SIG-M5 treated with dmso at 0.1 percent for 504 hours (cell line): ENCODE measurements at regions not wholly inside any gene's neighbourhood (a gene's known extent, or its start where the extent isn't known, plus 50 kb on each side); places are given as distances from the start of the nearest gene placed in this dataset.
"Not testable (repeated sequence)": the region's sequence is repeated elsewhere in the genome, so short reads cannot be mapped to it uniquely, and the experiment has no call there.

Source experiments
- DNase-seq: peaks from one replicate; lab custom pipeline; 2025; ENCODE audit not compliant: unreplicated experiment; lab: John Stamatoyannopoulos, UW

DNA sequence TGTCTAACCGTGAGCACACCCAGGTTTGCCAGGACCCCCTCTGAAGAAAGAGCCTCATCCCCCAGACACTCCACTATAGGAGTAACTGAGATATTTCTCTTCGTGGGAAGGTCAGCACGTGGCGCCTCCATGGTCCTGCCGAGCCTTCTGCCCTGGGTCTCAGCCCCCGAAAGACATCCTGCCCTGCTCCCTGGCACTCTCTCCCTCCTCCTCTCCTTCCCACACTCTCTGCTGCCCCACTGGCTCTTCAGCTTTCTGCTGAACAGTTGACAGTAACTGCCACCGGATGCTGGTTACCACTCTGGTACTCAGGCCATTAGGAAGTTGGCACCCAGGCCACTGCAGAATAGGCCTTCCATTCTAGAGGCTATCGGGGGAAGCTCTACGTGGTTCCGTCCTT is 185.2 kb downstream of the UACA start:
- no peak for DNase-seq

DNA sequence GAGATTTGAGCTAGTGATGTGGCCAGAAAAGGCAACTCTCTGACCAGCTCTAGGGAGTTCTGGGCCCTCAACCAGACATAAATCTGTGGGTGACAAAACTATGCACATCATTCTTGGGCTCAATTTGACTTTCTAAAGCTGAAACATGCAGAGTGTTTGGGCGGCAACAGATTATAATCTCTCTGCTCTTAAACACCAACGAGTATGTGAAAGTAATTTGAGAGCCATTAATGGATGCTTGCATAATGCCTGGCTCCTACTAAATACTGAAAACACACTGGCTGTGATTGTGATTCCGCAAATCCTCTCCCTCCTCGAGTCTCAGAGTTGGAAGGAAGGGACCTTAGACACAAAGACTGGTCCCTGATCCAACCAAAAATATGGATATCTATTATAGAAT is 186.7 kb downstream of the UACA start:
- DNase-seq: no peak

DNA sequence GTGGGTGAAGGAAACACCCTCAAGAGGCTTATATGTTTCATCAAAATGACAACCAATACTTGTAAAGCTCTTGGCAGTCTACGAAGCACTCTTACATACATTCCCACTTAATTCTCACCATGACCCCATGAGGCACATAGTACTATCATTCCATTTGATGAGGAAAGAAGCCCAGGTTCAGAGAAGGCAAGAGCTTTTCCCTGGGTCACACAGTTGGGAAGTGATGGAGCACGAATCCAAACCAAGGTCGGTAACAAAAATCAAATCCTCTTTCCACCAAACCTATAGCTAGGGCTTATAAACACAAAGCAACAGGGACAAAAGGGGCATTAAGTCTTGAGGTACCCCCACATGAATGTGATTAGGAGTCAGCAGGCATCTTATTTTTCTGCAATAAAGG is 187.1 kb downstream of the UACA start:
- no peak for DNase-seq

DNA sequence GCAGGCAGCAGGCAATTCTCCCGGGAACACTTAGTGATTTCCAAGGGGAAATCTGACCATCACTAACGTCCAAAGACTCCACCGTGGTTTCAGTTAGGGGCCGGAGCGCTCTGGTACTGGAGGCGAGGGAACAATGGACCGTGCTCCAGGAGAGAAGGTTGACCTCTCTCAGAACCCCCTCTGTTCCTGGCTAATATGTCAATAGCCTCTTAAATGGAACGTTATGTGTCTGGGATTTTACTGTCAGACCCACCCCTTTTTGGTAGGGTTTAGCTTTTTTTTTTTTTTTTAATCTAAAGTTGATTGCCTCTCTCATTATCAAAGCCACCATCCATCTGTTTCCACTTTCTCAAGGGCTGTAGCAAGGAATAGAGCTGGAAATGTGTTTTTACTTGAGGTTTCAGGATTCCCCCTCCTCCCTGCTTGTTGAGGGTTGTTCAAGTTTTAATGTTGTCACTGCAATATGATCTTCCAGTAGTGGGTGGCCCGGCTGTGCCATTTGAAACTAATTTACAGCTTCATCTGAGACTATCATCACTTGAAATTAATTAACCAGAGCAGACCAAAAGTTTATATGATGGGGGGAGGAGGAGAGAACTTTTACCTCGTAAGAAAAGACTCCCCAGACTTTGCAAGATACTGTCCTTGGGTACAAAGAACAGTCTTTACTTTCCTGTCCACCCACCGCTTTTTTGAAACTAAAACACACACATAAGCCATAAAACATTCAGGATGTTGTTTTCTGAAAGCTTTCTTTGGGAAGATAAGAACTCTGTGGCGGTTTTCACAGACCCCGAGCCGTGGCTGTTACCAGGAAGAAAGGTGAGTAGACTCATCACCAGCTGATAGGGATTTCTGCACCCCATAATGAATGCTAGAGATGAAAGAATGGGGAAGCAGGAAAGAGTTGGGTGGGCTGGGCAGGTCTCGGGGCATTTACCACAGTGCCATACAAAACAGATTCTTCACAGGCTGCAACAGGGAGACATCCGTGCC is 187.8 kb downstream of the UACA start:
- no peak for DNase-seq

GRCh38 chr15:70574325-70574724 is 189.0 kb downstream of the UACA start:
- not testable (repeated sequence) for DNase-seq

GRCh38 chr15:70573121-70573850 is 190.1 kb downstream of the UACA start:
- DNase-seq: no peak

- no peak for DNase-seq
Observed at GRCh38 chr15:70569714-70570231, 193.6 kb downstream of the UACA start.

- DNase-seq: peak; percentile 74
Observed at GRCh38 chr15:70569091-70569713, 194.2 kb downstream of the UACA start.

DNA sequence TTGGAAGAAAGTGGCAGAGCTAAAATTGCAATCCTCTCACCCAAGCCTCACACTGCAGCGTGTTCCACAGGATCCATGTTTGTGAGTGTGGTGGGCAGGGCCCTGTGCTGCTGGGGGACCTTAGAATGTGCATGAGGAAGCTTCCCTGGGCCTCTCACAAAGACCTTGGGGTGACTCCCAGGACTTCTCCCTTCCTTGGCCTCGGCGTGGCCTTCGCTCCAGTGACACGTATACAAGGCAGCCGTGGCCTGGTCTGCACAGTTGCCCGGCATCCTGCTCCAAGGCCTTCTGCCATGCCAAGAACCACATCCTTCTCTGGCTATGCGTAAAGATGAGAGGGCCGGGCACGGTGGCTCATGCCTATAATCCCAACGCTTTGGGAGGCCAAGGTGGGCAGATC is 196.4 kb downstream of the UACA start:
- no peak for DNase-seq

DNA sequence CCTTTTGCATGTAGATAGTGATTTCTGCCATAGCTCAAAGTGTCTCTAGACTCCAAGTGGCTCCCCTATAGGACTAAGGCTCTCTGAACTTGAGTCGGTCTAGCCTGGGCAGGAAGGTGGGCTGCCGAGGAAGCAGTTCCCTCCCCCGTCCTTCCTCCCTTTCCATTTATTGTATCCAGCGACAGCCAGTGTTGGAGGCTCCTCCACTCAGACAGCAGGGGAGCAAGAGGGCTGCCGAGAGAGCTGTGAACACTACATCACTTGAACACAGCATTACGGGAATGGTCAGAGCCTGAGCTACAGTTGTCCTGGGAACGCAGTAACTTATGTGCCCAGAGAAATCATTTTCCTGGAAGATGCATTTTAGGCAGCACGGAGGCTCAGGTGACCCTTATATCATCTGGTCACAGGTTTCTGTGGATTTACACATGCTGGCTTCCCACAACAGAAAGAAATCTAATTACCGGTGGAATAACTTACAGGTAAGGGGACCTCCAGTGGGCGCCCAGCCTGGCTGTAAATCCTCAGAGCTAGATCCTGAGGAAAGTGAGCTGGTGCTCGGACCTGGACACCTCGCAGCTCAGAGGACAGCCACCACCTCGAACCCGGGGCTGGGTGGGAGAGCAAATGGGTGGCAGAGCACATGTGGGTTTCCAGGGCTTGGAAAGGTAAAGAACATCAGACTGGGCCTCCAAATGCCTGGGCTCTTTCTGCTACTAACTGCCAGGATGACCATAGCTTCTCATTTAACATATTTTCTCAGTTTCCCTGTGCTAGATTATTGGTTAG is 197.1 kb downstream of the UACA start:
- DNase-seq: no peak

DNA sequence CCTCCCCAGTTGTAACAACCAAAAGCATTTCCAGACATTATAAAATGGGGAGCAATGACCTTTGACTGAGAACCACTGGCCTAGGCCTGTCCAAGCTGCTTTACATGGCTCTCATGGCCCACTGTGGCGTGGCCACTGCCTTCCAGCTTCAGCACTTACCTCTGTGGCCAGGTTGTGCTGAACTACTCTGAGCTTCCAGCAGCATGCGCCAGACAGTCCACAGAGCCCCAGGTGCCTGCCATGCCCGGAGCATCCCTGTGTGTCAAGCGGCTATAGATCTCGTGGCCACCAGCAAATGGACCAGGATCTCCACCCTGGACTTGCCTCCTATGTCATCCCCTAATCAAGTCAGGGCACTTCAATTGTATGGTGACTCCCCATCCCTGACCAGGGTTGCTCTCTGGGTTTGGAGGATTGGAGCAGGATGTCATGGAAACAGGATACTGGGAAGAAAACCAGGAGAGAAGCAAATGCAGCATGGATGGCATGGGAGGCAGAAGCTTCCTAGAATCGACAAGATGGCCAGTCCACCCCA is 199.7 kb downstream of the UACA start:
- DNase-seq: no peak

DNA sequence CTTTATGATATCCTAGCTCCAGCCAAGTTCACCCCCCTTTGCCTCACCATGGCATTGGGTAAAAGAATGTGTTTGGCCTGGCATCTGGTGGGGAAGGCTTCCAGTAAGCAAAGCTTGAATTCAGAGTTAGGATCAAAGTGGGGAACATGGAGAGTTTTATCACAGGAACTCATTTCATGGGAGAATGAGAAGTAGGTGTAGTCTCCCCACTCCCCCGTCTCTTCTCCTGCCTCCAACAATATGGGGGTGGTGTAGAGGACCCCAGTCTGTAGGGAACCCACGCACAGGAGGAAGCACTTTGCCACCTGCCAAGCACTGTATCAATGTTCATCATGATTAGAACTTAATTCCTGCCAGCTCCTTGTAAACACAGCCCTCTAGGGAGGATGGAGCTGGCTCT is 200.5 kb downstream of the UACA start:
- no peak for DNase-seq

DNA sequence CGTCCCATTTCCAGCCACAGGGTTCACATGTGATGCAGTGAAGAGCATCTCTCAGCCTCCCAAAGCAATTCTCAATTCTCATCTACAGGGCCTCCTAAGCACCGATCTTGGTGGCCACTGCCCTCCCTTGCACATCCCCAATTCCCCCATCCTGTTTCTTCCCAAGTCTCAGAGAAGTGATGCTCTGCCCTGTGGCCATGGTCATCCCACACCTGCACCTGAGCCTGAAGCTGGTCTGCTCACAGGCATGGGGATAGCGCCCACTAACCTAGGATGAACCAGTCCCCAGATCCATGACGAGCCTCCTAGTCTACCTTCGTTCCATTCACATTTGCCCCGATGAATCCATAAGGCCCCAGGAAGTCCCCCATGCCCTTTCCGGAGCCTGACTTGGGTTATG is 201.5 kb downstream of the UACA start:
- DNase-seq: no peak

DNA sequence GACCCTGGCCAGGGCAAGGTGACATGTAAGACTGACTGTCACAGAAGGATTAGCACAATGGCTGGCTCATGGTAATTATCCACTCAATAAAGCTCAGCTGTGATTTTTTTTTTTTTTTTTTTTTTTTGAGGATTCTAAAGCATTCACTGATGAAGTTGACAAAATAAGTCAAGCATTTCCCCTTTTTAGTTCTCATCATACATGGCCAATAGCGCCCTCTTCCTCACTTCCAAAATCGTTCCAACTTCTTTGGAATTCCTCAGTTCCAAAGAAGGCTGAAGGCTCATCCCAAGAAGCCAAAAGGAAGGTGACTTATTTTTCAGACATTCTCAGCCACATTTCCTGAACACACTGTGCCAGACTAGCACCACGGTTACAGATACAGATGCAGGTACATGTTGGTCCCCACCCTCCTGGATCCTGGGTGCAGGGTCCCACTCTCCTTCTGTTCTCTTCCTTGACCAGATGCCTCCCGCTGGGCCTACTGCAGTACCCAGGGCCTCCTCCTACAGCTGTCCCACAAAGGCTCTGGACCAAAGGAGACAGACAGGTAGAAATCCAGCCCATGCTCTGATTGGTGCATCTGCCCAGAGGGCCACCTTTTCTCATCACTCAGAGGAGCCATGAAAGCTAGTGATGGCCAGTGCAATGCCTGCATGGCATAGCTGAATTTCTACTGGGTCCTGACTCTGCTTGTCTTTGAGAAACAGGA is 202.6 kb downstream of the UACA start:
- DNase-seq: no peak

GRCh38 chr15:70559265-70560239 is 203.8 kb downstream of the UACA start:
- peak; percentile 21 for DNase-seq

DNA sequence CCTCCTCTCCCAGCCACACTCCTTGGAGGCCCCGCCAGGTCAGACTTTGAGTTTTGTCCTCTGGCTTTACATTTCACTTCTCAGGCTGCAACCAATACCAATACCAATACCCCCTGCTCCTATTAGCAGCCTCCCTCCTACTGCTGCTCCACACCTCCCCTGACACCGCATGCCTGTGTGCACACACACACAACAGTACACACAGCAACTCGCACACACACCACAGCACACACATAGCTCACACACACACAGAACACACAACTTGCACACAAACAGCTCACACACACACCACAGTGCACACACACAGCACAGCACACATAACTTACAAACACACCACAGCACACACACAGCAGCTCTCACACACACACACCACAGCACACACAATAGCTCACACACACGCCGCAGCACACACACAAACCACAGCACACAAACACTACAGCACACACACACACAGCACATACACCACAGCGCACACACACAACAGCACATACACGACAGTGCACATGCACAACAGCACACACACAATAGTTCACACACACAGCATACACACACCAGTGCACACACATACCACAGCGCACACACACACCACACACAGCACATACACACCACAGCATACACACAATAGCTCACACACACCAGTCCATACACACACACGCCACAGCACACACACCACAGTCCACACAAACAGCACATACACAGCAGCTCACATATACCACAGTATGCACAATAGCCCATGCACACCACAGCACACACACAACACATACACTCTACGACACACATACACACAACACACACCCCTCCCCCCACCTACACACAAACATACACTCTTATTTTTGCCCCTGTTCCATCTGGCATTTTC is 204.7 kb downstream of the UACA start:
- no peak for DNase-seq

GRCh38 chr15:70557521-70558258 is 205.7 kb downstream of the UACA start:
- DNase-seq: no peak
